ENCODE measurements at regions not wholly inside any gene's neighbourhood (a gene's known extent, or its start where the extent isn't known, plus 50 kb on each side); places are given as distances from the start of the nearest gene placed in this dataset.
"Not testable (repeated sequence)": the region's sequence is repeated elsewhere in the genome, so short reads cannot be mapped to it uniquely, and the experiment has no call there.

DNA sequence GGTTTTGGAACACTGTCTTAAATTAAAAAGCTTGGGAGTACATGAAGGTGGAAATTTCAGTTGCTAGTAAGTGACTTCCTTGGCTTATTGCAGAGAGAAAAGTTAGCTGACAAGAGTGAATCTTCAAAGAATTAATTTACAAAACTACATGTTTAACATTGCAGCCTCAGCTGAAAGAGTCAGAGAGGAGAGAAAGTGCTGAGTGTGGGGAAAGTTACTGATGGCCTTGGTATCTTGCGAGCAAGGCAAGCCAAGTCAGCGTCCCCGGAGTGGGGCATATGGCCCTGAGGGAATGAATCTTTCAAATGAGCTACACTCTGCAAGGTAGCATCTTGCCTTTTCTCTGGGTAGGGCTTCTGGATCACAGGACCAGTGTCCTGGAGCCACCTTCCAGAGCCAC lies 131.3 kb downstream of the LPIN1 start:
- no peak for TF ChIP-seq EZH2 (IDR thresholded peaks at IDR 0.05; ENCODE audit: low read depth)
- TF ChIP-seq, protein P1, sequence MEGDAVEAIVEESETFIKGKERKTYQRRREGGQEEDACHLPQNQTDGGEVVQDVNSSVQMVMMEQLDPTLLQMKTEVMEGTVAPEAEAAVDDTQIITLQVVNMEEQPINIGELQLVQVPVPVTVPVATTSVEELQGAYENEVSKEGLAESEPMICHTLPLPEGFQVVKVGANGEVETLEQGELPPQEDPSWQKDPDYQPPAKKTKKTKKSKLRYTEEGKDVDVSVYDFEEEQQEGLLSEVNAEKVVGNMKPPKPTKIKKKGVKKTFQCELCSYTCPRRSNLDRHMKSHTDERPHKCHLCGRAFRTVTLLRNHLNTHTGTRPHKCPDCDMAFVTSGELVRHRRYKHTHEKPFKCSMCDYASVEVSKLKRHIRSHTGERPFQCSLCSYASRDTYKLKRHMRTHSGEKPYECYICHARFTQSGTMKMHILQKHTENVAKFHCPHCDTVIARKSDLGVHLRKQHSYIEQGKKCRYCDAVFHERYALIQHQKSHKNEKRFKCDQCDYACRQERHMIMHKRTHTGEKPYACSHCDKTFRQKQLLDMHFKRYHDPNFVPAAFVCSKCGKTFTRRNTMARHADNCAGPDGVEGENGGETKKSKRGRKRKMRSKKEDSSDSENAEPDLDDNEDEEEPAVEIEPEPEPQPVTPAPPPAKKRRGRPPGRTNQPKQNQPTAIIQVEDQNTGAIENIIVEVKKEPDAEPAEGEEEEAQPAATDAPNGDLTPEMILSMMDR (conservative IDR thresholded peaks at IDR 0.05): no peak
- H2AFZ ChIP-seq: no peak overlapping the region
- H3K9me3 ChIP-seq (ENCODE audit: insufficient read depth, low read depth): no peaks in the 10 kb centered on the region
- no peak for DNase-seq
- POLR2A ChIA-PET (ENCODE audit: unreplicated experiment): interaction anchor here (0.6 kb wide), 1 partner anchor 1050 kb away, joined by 3 read pairs; no protein-coding TSS in a partner anchor
- no peaks in the 10 kb centered on the region for H3F3A ChIP-seq (ENCODE audit: insufficient read depth, low read depth)
- intact Hi-C loops (cut with micrococcal nuclease; ENCODE audit: unreplicated experiment): no loop called here
- no peak overlapping the region for H3K4me3 ChIP-seq
- BruUV-seq (replicated peaks): no TSS peak
- no peaks in the 10 kb centered on the region for H3K79me2 ChIP-seq (ENCODE audit: low read depth)
- CTCF ChIA-PET: no interaction called here
- no peaks in the 10 kb centered on the region; the same call in 1 of the 2 replicates for H3K9me2 ChIP-seq (ENCODE audit: insufficient read depth)
- no peaks in the 10 kb centered on the region for H3K36me3 ChIP-seq (ENCODE audit: low read depth)
- no peak overlapping the region for H3K27ac ChIP-seq
- no peak overlapping the region for H3K4me2 ChIP-seq
- H3K27me3 ChIP-seq (ENCODE audit: insufficient read depth, low read depth): no peaks in the 10 kb centered on the region
- H4K20me1 ChIP-seq (ENCODE audit: insufficient read depth): no peaks in the 10 kb centered on the region
- no peaks in the 10 kb centered on the region for H3K4me1 ChIP-seq (replicated peaks; ENCODE audit: insufficient read depth)

DNA sequence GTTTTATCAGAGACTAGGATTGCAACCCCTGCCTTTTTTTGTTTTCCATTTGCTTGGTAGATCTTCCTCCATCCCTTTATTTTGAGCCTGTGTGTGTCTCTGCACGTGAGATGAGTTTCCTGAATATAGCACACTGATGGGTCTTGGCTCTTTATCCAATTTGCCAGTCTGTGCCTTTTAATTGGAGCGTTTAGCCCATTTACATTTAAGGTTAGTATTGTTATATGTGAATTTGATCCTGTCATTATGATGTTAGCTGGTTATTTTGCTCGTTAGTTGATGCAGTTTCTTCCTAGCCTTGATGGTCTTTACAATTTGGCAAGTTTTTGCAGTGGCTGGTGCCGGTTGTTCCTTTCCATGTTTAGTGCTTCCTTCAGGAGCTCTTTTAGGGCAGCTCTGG lies 138.8 kb downstream of the LPIN1 start:
- H3K27me3 ChIP-seq (ENCODE audit: insufficient read depth, low read depth); H3K4me2 ChIP-seq; H3F3A ChIP-seq (ENCODE audit: insufficient read depth, low read depth); CTCF ChIA-PET; BruUV-seq (replicated peaks); intact Hi-C loops (cut with micrococcal nuclease; ENCODE audit: unreplicated experiment); H3K79me2 ChIP-seq (ENCODE audit: low read depth); H3K9me2 ChIP-seq (ENCODE audit: insufficient read depth); H3K4me1 ChIP-seq (replicated peaks; ENCODE audit: insufficient read depth); H4K20me1 ChIP-seq (ENCODE audit: insufficient read depth); H2AFZ ChIP-seq; H3K36me3 ChIP-seq (ENCODE audit: low read depth); H3K27ac ChIP-seq; DNase-seq; POLR2A ChIA-PET (ENCODE audit: unreplicated experiment); H3K4me3 ChIP-seq: not testable (repeated sequence)
- peaks cover 19% of the 10 kb centered on the region for H3K9me3 ChIP-seq (ENCODE audit: insufficient read depth, low read depth)

DNA sequence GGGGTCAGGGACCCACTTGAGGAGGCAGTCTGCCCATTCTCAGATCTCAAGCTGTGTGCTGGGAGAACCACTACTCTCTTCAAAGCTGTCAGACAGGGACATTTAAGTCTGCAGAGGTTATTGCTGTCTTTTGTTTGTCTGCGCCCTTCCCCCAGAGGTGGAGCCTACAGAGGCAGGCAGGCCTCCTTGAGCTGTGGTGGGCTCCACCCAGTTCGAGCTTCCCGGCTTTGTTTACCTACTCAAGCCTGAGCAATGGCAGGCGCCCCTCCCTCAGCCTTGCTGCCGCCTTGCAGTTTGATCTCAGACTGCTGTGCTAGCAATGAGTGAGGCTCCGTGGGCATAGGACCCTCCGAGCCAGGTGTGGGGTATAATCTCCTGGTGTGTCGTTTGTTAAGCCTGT lies 140.5 kb downstream of the LPIN1 start:
- H3F3A ChIP-seq (ENCODE audit: insufficient read depth, low read depth); POLR2A ChIA-PET (ENCODE audit: unreplicated experiment); H3K9me2 ChIP-seq (ENCODE audit: insufficient read depth); H3K4me2 ChIP-seq; CTCF ChIA-PET; H3K27ac ChIP-seq; H2AFZ ChIP-seq; intact Hi-C loops (cut with micrococcal nuclease; ENCODE audit: unreplicated experiment); H3K27me3 ChIP-seq (ENCODE audit: insufficient read depth, low read depth); H4K20me1 ChIP-seq (ENCODE audit: insufficient read depth); H3K36me3 ChIP-seq (ENCODE audit: low read depth); H3K79me2 ChIP-seq (ENCODE audit: low read depth); H3K4me1 ChIP-seq (replicated peaks; ENCODE audit: insufficient read depth); BruUV-seq (replicated peaks); H3K4me3 ChIP-seq: not testable (repeated sequence)
- peak in 1 of 2 experiments; percentile 11 for DNase-seq
- peaks cover 19% of the 10 kb centered on the region for H3K9me3 ChIP-seq (ENCODE audit: insufficient read depth, low read depth)

DNA sequence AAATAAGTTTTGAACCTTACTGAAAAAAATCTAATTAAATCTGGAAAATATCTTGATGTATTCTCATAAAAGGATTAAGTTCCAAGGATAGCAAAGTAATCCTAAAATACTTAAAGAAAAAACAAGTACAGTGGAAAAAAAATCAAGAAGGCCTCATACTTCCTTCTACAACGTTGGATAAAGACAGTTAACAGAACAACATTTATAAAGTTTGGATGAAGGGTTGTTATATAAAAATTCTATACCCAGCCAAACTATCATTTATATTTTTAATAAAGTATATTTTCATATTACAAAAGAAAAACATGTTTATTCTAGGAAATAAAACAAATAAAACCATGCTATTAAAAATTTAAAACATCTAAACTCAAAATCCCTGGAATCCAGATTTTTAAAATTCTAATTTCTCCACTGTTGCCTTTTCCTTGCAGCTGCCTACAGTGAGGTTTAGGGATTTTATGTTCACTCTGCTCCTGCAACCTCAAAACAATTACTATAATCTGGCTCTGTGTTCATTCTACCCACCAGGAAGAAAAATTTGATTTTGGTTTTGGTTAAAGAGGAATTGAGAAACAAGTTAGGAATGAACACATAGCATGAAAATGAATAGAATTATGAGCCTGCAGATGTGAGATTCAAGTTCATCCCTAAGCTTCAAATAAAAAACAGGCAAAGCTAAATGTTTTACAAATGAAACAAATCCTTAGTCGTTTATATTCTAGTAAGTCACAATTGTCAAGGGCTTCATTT lies 142.8 kb downstream of the LPIN1 start:
- CTCF ChIA-PET: interaction anchor here (0.6 kb wide), 1 partner anchor 1118 kb away, joined by 3 read pairs; no protein-coding TSS in a partner anchor
- H3K4me2 ChIP-seq: no peak overlapping the region
- intact Hi-C loops (cut with micrococcal nuclease; ENCODE audit: unreplicated experiment): no loop called here
- no peak overlapping the region for H3K4me3 ChIP-seq
- no peaks in the 10 kb centered on the region for H3K36me3 ChIP-seq (ENCODE audit: low read depth)
- no peak overlapping the region for H2AFZ ChIP-seq
- POLR2A ChIA-PET (ENCODE audit: unreplicated experiment): no interaction called here
- H3K4me1 ChIP-seq (replicated peaks; ENCODE audit: insufficient read depth): no peaks in the 10 kb centered on the region
- H3K79me2 ChIP-seq (ENCODE audit: low read depth): no peaks in the 10 kb centered on the region
- H4K20me1 ChIP-seq (ENCODE audit: insufficient read depth): no peaks in the 10 kb centered on the region
- no peaks in the 10 kb centered on the region for H3K27me3 ChIP-seq (ENCODE audit: insufficient read depth, low read depth)
- H3K27ac ChIP-seq: no peak overlapping the region
- no peaks in the 10 kb centered on the region for H3K9me2 ChIP-seq (ENCODE audit: insufficient read depth)
- TF ChIP-seq, protein P1 (conservative IDR thresholded peaks at IDR 0.05): no peak
- TF ChIP-seq EZH2 (IDR thresholded peaks at IDR 0.05; ENCODE audit: low read depth): no peak
- H3K9me3 ChIP-seq (ENCODE audit: insufficient read depth, low read depth): peaks cover 16% of the 10 kb centered on the region
- BruUV-seq (replicated peaks): no TSS peak
- H3F3A ChIP-seq (ENCODE audit: insufficient read depth, low read depth): no peaks in the 10 kb centered on the region
- DNase-seq: no peak
